WTC11 (cell line): ENCODE measurements at regions not wholly inside any gene's neighbourhood (a gene's known extent, or its start where the extent isn't known, plus 50 kb on each side); places are given as distances from the start of the nearest gene placed in this dataset.

Experiments
- ATAC-seq: fragments of 200-7000 bp; cut with Tn5 transposase; 2 replicates; pipeline ENCODE4 v1.10.0; 2021; ENCODE audit warnings: mild to moderate bottlenecking, moderate library complexity
- CTCF ChIA-PET: fragments of 300-600 bp; sonication (Branson Sonifier 250); formaldehyde crosslinking; loops from one replicate; lab custom pipeline; 2021; ENCODE audit warnings: antibody characterized with exemption; lab: Charles Lee
- POLR2A ChIA-PET: fragments of 350-600 bp; sonication (Branson Sonifier 250); formaldehyde crosslinking; loops from one replicate; lab custom pipeline; 2021; ENCODE audit warnings: antibody characterized with exemption; lab: Charles Lee
- DNase-seq: peaks from one replicate; pipeline ENCODE4 v3.0.0; 2021; ENCODE audit warnings: low spot score
- H3K27ac Mint-ChIP-seq: 2 replicates; pipeline ENCODE4 v1.8.0; 2021; ENCODE audit warnings: mixed read lengths
- H3K27me3 Mint-ChIP-seq: 2 replicates; pipeline ENCODE4 v1.8.0; 2021; ENCODE audit warnings: low read depth, mild to moderate bottlenecking, moderate library complexity, mixed read lengths
- H3K36me3 Mint-ChIP-seq: 2 replicates; pipeline ENCODE4 v1.8.0; 2021; ENCODE audit warnings: mixed read lengths
- H3K4me1 Mint-ChIP-seq: 2 replicates; pipeline ENCODE4 v1.8.0; 2022; ENCODE audit warnings: mixed read lengths
- H3K4me3 Mint-ChIP-seq: 2 replicates; pipeline ENCODE4 v1.8.0; 2021; ENCODE audit warnings: mild to moderate bottlenecking, moderate library complexity, mixed read lengths
- H3K9me3 Mint-ChIP-seq: 2 replicates; pipeline ENCODE4 v1.8.0; 2021; ENCODE audit warnings: mixed read lengths
- AR ChIP-seq: fragments of 250-450 bp; sonication (Bioruptor Pico); IDR thresholded peaks from 2 replicates; pipeline ENCODE4 v1.9.0; 2021; ENCODE audit warnings: mild to moderate bottlenecking
- ATF1 ChIP-seq: sonication (generic); formaldehyde crosslinking; IDR thresholded peaks from 2 replicates; pipeline ENCODE4 v1.8.1; 2023; ENCODE audit warnings: mild to moderate bottlenecking, moderate library complexity, missing genetic modification reagents
- ATF3 ChIP-seq: sonication (generic); formaldehyde crosslinking; conservative IDR thresholded peaks from 2 replicates; pipeline ENCODE4 v1.8.1; 2022; ENCODE audit warnings: mild to moderate bottlenecking, missing genetic modification reagents
- ERG ChIP-seq: fragments of 250-450 bp; sonication (Bioruptor Pico); IDR thresholded peaks from 2 replicates; pipeline ENCODE4 v1.8.0; 2021; ENCODE audit warnings: mild to moderate bottlenecking
- FOXJ3 ChIP-seq: sonication (generic); formaldehyde crosslinking; IDR thresholded peaks from 2 replicates; pipeline ENCODE4 v1.9.0; 2021; ENCODE audit warnings: missing genetic modification reagents, mild to moderate bottlenecking, borderline replicate concordance
- FOXK1 ChIP-seq: sonication (generic); formaldehyde crosslinking; IDR thresholded peaks from 2 replicates; pipeline ENCODE4 v1.8.0; 2022; ENCODE audit warnings: mild to moderate bottlenecking, moderate library complexity, missing genetic modification reagents
- FOXP1 ChIP-seq: sonication (generic); formaldehyde crosslinking; IDR thresholded peaks from 2 replicates; pipeline ENCODE4 v1.8.0; 2022; ENCODE audit warnings: missing genetic modification reagents, mild to moderate bottlenecking, moderate library complexity, borderline replicate concordance
- FOXP4 ChIP-seq: sonication (generic); formaldehyde crosslinking; IDR thresholded peaks from 2 replicates; pipeline ENCODE4 v1.8.0; 2022; ENCODE audit warnings: mild to moderate bottlenecking, missing genetic modification reagents
- GRHL2 ChIP-seq: fragments of 250-450 bp; sonication (Bioruptor Pico); IDR thresholded peaks from 2 replicates; pipeline ENCODE4 v1.8.0; 2022; ENCODE audit warnings: mild to moderate bottlenecking, moderate library complexity; ENCODE audit not compliant: insufficient replicate concordance, severe bottlenecking
- NFE2L1 ChIP-seq: sonication (generic); formaldehyde crosslinking; IDR thresholded peaks from 2 replicates; pipeline ENCODE4 v1.8.1; 2023; ENCODE audit warnings: missing genetic modification reagents
- NR3C1 ChIP-seq: sonication (generic); formaldehyde crosslinking; conservative IDR thresholded peaks from 2 replicates; pipeline ENCODE4 v1.8.1; 2023; ENCODE audit warnings: low read depth, mild to moderate bottlenecking, missing genetic modification reagents
- OVOL2 ChIP-seq: fragments of 250-450 bp; sonication (Bioruptor Pico); IDR thresholded peaks from 2 replicates; pipeline ENCODE4 v1.9.0; 2021; ENCODE audit warnings: mild to moderate bottlenecking, borderline replicate concordance
- PRRX2 ChIP-seq: fragments of 250-450 bp; sonication (Bioruptor Pico); IDR thresholded peaks from 2 replicates; pipeline ENCODE4 v1.8.0; 2021; ENCODE audit warnings: mild to moderate bottlenecking
- SMAD3 ChIP-seq: sonication (generic); formaldehyde crosslinking; IDR thresholded peaks from 2 replicates; pipeline ENCODE4 v1.8.0; 2022; ENCODE audit warnings: missing genetic modification reagents, mild to moderate bottlenecking, borderline replicate concordance
- USF1 ChIP-seq: sonication (generic); formaldehyde crosslinking; IDR thresholded peaks from 2 replicates; pipeline ENCODE4 v1.8.0; 2022; ENCODE audit warnings: mild to moderate bottlenecking, missing genetic modification reagents
- ZMAT4 ChIP-seq: fragments of 250-450 bp; sonication (Bioruptor Pico); IDR thresholded peaks from 2 replicates; pipeline ENCODE4 v1.9.0; 2021; ENCODE audit warnings: mild to moderate bottlenecking
- ZNF263 ChIP-seq: sonication (generic); formaldehyde crosslinking; IDR thresholded peaks from 2 replicates; pipeline ENCODE4 v1.8.1; 2022; ENCODE audit warnings: low read depth, mild to moderate bottlenecking, moderate library complexity, missing genetic modification reagents
- ZNF317 ChIP-seq: sonication (generic); formaldehyde crosslinking; IDR thresholded peaks from 2 replicates; pipeline ENCODE4 v1.8.1; 2023; ENCODE audit warnings: low read depth, mild to moderate bottlenecking, moderate library complexity, missing genetic modification reagents, borderline replicate concordance
- ZNF416 ChIP-seq: fragments of 250-450 bp; sonication (Bioruptor Pico); IDR thresholded peaks from 2 replicates; pipeline ENCODE4 v1.9.0; 2021; ENCODE audit warnings: mild to moderate bottlenecking, inconsistent platforms
- ZSCAN18 ChIP-seq: fragments of 250-450 bp; sonication (Bioruptor Pico); IDR thresholded peaks from 2 replicates; pipeline ENCODE4 v2.1.2; 2022; ENCODE audit warnings: mild to moderate bottlenecking, moderate library complexity

- no peaks in the 10 kb centered on the region for H3K9me3 Mint-ChIP-seq
- TF ChIP-seq AR (no peak), USF1 (CRISPR knock-in tag) (no peak), ZSCAN18 (CRISPR knock-in tag) (no peak)
- TF ChIP-seq, all 79 proteins: peak for 0
- POLR2A ChIA-PET, result no interaction called here
- DNase-seq (peak; percentile 71), ATAC-seq (peak; percentile 98)
- H3K27ac Mint-ChIP-seq, result no peak overlapping the region
- no peaks in the 10 kb centered on the region for H3K36me3 Mint-ChIP-seq
- CTCF ChIA-PET, result interaction anchor here (0.7 to 1.9 kb wide), 8 partner anchors 16 to 152 kb away, joined by 3 to 11 read pairs (median 4); no protein-coding TSS in a partner anchor
- no peak overlapping the region for H3K4me3 Mint-ChIP-seq
- peaks cover 17% of the 10 kb centered on the region for H3K27me3 Mint-ChIP-seq
- H3K4me1 Mint-ChIP-seq, result peaks cover 32% of the 10 kb centered on the region
Observed at GRCh38 chr10:42926843-42927242, 144.2 kb downstream of the BMS1 start.

GRCh38 chr10:42928064-42928463 lies 145.5 kb downstream of the BMS1 start:
- POLR2A ChIA-PET, result no interaction called here
- no peaks in the 10 kb centered on the region for H3K36me3 Mint-ChIP-seq
- no peak overlapping the region for H3K4me3 Mint-ChIP-seq
- no peak for DNase-seq
- H3K4me1 Mint-ChIP-seq, result peaks cover 36% of the 10 kb centered on the region
- TF ChIP-seq ATF1 (no peak), ATF3 (CRISPR knock-in tag) (no peak), NFE2L1 (CRISPR knock-in tag) (no peak), ZNF263 (CRISPR knock-in tag) (no peak)
- ATAC-seq, result no peak
- H3K27me3 Mint-ChIP-seq, result peaks cover 26% of the 10 kb centered on the region
- no peaks in the 10 kb centered on the region for H3K9me3 Mint-ChIP-seq
- no peak overlapping the region for H3K27ac Mint-ChIP-seq
- CTCF ChIA-PET, result interaction anchor here (1.9 kb wide), 1 partner anchor 151 kb away, joined by 11 read pairs; no protein-coding TSS in a partner anchor

- ChIA-PET POLR2A (no interaction called here), CTCF (no interaction called here)
- H3K27ac Mint-ChIP-seq, result no peak overlapping the region
- H3K27me3 Mint-ChIP-seq, result peaks cover 38% of the 10 kb centered on the region
- DNase-seq (no peak), ATAC-seq (no peak)
- no peak overlapping the region for H3K4me3 Mint-ChIP-seq
- H3K36me3 Mint-ChIP-seq, result no peaks in the 10 kb centered on the region
- H3K9me3 Mint-ChIP-seq, result no peaks in the 10 kb centered on the region
- H3K4me1 Mint-ChIP-seq, result peaks cover 40% of the 10 kb centered on the region
- TF ChIP-seq FOXP4 (CRISPR knock-in tag), result no peak
- no peak for TF ChIP-seq ATF3 (CRISPR knock-in tag)
- no peak for TF ChIP-seq ZMAT4 (CRISPR knock-in tag)
- no peak for TF ChIP-seq SMAD3 (CRISPR knock-in tag)
- no peak for TF ChIP-seq ERG
- TF ChIP-seq ZNF317 (CRISPR knock-in tag), result no peak
- TF ChIP-seq NR3C1, result no peak
- TF ChIP-seq GRHL2, result no peak
- no peak for TF ChIP-seq FOXP1 (CRISPR knock-in tag)
- no peak for TF ChIP-seq USF1 (CRISPR knock-in tag)
- TF ChIP-seq FOXJ3 (CRISPR knock-in tag), result no peak
- TF ChIP-seq PRRX2 (CRISPR knock-in tag), result no peak
- no peak for TF ChIP-seq OVOL2 (CRISPR knock-in tag)
- TF ChIP-seq ZNF416, result no peak
- TF ChIP-seq FOXK1 (CRISPR knock-in tag), result no peak
Observed at GRCh38 chr10:42929236-42929635, 146.6 kb downstream of the BMS1 start.
